HL-60 (cell line): ENCODE measurements at regions not wholly inside any gene's neighbourhood (a gene's known extent, or its start where the extent isn't known, plus 50 kb on each side); places are given as distances from the start of the nearest gene placed in this dataset.

Source experiments
- DNase-seq, 2 experiments: peaks; one replicate each; pipeline ENCODE4 v3.0.0-alpha.2; 2010 to 2020; ENCODE audit warnings: low read depth in 1 of 2, low spot score in 1 of 2
- H3K27ac ChIP-seq: fragments of 250-450 bp; sonication (Bioruptor Pico); replicated peaks from 2 replicates; pipeline ENCODE4 v1.5.1; 2020; ENCODE audit warnings: mild to moderate bottlenecking, moderate library complexity
- H3K27me3 ChIP-seq: fragments of 250-450 bp; sonication (Bioruptor Pico); 2 replicates; pipeline ENCODE4 v1.5.1; 2021; ENCODE audit warnings: mild to moderate bottlenecking, moderate library complexity; ENCODE audit not compliant: insufficient read depth, poor library complexity, severe bottlenecking
- H3K4me3 ChIP-seq: replicated peaks from 2 replicates; pipeline ENCODE4 v1.5.1; 2011; ENCODE audit warnings: mild to moderate bottlenecking, control low read depth, low read length; ENCODE audit not compliant: insufficient read depth
- GABPA ChIP-seq: IDR thresholded peaks from 2 replicates; pipeline ENCODE4 v1.6.1; 2012; ENCODE audit warnings: low read depth
- POLR2AphosphoS5 ChIP-seq: IDR thresholded peaks from 2 replicates; pipeline ENCODE4 v1.6.1; 2012; ENCODE audit warnings: low read depth
- SPI1 ChIP-seq: IDR thresholded peaks from 2 replicates; pipeline ENCODE4 v1.6.1; 2012; ENCODE audit warnings: low read depth, mild to moderate bottlenecking, borderline replicate concordance
- TF ChIP-seq, protein P1 (sequence below): IDR thresholded peaks from 2 replicates; pipeline ENCODE4 v1.6.1; 2012; ENCODE audit warnings: low read depth; ENCODE audit not compliant: insufficient replicate concordance
- TF ChIP-seq, protein P2 (sequence below): IDR thresholded peaks from one replicate; pipeline ENCODE4 v1.5.1; 2011; ENCODE audit warnings: low read length, control low read depth, inconsistent platforms; ENCODE audit not compliant: insufficient read depth

DNA sequence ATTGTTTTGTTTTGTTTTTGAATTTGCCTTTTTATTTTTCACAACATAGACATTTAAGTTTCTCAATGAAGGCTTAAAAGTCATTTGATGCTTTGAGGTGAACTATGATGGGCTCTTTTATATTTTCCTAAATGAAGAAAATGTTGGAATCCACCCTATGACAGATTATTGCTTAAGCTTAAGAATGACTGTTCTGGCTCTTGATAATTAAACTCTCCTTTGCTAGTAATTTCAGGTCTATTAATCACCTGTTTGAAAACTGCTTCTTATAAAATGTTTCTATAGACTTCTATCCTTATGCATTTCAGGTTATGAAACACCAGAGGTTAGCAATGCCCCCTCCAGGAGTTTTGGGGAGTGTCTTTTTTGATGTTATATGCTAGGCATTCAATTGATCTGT is 424.1 kb upstream of the DYNLRB2 start:
- no peak for DNase-seq
- no peak overlapping the region for H3K4me3 ChIP-seq

DNA sequence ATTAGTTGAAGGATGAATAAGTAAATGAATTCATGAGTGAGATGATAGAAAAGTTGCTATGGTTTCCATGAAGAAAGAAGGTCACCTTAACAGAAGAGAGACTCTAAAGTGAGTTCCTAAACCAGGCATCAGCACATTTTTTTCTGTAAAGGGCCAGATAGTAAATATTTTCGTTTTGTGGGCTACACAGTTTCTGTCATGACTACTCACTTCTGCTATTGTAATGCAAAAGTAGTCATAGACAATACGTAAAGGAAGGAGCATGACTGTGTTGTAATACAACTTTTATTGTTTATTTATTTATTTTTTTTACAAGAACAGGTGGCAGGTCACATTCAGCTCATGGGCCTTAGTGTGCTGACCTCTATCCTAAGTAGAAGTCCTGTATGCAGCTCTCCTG is 426.1 kb upstream of the DYNLRB2 start:
- H3K27me3 ChIP-seq: no peaks in the 10 kb centered on the region
- no peak for TF ChIP-seq GABPA
- TF ChIP-seq, protein P1, sequence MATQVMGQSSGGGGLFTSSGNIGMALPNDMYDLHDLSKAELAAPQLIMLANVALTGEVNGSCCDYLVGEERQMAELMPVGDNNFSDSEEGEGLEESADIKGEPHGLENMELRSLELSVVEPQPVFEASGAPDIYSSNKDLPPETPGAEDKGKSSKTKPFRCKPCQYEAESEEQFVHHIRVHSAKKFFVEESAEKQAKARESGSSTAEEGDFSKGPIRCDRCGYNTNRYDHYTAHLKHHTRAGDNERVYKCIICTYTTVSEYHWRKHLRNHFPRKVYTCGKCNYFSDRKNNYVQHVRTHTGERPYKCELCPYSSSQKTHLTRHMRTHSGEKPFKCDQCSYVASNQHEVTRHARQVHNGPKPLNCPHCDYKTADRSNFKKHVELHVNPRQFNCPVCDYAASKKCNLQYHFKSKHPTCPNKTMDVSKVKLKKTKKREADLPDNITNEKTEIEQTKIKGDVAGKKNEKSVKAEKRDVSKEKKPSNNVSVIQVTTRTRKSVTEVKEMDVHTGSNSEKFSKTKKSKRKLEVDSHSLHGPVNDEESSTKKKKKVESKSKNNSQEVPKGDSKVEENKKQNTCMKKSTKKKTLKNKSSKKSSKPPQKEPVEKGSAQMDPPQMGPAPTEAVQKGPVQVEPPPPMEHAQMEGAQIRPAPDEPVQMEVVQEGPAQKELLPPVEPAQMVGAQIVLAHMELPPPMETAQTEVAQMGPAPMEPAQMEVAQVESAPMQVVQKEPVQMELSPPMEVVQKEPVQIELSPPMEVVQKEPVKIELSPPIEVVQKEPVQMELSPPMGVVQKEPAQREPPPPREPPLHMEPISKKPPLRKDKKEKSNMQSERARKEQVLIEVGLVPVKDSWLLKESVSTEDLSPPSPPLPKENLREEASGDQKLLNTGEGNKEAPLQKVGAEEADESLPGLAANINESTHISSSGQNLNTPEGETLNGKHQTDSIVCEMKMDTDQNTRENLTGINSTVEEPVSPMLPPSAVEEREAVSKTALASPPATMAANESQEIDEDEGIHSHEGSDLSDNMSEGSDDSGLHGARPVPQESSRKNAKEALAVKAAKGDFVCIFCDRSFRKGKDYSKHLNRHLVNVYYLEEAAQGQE: no peak
- TF ChIP-seq, protein P2, sequence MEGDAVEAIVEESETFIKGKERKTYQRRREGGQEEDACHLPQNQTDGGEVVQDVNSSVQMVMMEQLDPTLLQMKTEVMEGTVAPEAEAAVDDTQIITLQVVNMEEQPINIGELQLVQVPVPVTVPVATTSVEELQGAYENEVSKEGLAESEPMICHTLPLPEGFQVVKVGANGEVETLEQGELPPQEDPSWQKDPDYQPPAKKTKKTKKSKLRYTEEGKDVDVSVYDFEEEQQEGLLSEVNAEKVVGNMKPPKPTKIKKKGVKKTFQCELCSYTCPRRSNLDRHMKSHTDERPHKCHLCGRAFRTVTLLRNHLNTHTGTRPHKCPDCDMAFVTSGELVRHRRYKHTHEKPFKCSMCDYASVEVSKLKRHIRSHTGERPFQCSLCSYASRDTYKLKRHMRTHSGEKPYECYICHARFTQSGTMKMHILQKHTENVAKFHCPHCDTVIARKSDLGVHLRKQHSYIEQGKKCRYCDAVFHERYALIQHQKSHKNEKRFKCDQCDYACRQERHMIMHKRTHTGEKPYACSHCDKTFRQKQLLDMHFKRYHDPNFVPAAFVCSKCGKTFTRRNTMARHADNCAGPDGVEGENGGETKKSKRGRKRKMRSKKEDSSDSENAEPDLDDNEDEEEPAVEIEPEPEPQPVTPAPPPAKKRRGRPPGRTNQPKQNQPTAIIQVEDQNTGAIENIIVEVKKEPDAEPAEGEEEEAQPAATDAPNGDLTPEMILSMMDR: no peak
- no peak for TF ChIP-seq POLR2AphosphoS5
- TF ChIP-seq SPI1: no peak
- no peak overlapping the region for H3K27ac ChIP-seq
- DNase-seq: no peak
- H3K4me3 ChIP-seq: no peak overlapping the region

More for the DNA sequence above, 424.1 kb upstream of the DYNLRB2 start:
- TF ChIP-seq GABPA: no peak
- TF ChIP-seq, protein P1: no peak
- no peak overlapping the region for H3K27ac ChIP-seq
- H3K27me3 ChIP-seq: no peaks in the 10 kb centered on the region

DNA sequence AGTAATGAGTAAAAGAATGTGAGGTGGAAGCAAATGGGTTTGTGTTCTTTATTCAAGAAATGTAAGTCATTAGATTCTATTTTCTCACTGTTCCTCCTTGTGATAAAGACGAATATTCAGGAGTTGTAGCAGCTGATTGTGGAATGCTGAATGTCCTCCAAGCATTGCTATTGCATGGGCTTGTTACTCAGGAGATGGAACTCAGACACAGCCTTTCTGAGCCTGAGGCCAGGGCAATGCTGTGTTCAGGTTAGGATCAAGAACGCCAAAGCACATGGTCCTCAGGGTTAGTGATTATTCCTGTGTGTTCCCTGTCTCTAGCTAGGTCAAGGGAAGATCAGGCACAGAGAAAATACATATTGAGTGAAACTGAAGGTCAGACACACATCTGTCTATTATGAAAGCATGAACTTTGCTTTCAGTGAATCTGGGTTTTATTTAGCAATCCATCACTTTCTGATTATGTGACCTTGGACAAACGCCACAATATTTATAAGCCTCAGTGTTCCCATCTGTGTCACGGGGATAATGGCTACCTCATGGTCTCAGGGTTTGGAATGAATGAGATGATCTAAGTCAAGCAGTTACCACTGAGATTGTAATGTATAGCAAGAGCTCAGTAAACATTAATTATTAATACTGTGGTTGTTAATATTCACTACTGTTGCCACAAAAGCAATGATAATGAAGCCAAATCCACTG is 426.8 kb upstream of the DYNLRB2 start:
- Histone ChIP-seq H3K27me3 (no peaks in the 10 kb centered on the region), H3K27ac (no peak overlapping the region), H3K4me3 (no peak overlapping the region)
- DNase-seq: no peak
- TF ChIP-seq, protein P1: no peak
- TF ChIP-seq POLR2AphosphoS5: no peak

DNA sequence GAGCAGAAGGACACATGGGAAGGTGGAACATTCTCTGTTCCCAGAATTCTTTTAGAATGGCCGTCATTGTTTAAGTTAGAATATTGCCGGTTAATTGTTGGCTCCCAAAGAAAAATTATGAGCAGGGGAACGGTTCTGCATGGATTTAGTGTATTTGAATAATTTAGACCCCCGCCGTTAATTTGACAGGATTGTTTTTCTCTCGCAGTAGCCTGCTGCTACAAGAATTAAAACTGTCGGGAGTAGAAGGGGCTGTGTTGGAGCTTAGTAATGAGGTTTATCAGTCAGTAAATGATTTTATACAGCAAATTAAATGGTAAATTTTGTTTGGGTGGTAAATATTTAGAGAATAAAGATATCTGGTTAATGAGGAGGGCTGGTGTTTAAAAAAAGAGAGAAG is 431.2 kb upstream of the DYNLRB2 start:
- Histone ChIP-seq H3K4me3 (no peak overlapping the region), H3K27ac (no peak overlapping the region), H3K27me3 (no peaks in the 10 kb centered on the region)
- TF ChIP-seq GABPA: no peak
- TF ChIP-seq POLR2AphosphoS5: no peak
- TF ChIP-seq, protein P2: no peak
- TF ChIP-seq, protein P1: no peak
- TF ChIP-seq SPI1: no peak
- no peak for DNase-seq
